ENCODE measurements at regions not wholly inside any gene's neighbourhood (a gene's known extent, or its start where the extent isn't known, plus 50 kb on each side); places are given as distances from the start of the nearest gene placed in this dataset.

GRCh38 chrX:96246436-96246835, 438.2 kb upstream of the DIAPH2 start:
- DNase-seq, result no peak
